ENCODE measurements at regions not wholly inside any gene's neighbourhood (a gene's known extent, or its start where the extent isn't known, plus 50 kb on each side); places are given as distances from the start of the nearest gene placed in this dataset.

GRCh38 chr4:114758066-114758465 lies 159.5 kb downstream of the UGT8 start:
- TF ChIP-seq CEBPB (IDR thresholded peaks at IDR 0.05; ENCODE audit: low read depth, low read length) (no peak), BHLHE40 (IDR thresholded peaks at IDR 0.05; ENCODE audit: low read depth, low read length) (no peak), POLR2A (IDR thresholded peaks at IDR 0.05; ENCODE audit: low read depth, low read length) (no peak), RFX5 (IDR thresholded peaks at IDR 0.05; ENCODE audit: low read depth, low read length) (no peak), CHD1 (IDR thresholded peaks at IDR 0.05; ENCODE audit: low read depth, low read length) (no peak), CTCF (conservative IDR thresholded peaks at IDR 0.05; ENCODE audit: low read depth, low read length) (no peak), MXI1 (IDR thresholded peaks at IDR 0.05; ENCODE audit: borderline replicate concordance, low read depth, low read length) (no peak), USF2 (IDR thresholded peaks at IDR 0.05; ENCODE audit: low read depth, low read length) (no peak), ELK1 (IDR thresholded peaks at IDR 0.05; ENCODE audit: borderline replicate concordance, low read depth, low read length) (no peak), RCOR1 (IDR thresholded peaks at IDR 0.05; ENCODE audit: insufficient replicate concordance, low read length) (no peak), MAFK (IDR thresholded peaks at IDR 0.05; ENCODE audit: low read depth, low read length) (no peak), SMC3 (IDR thresholded peaks at IDR 0.05; ENCODE audit: low read depth, low read length) (no peak), FOS (IDR thresholded peaks at IDR 0.05; ENCODE audit: low read depth, low read length) (no peak), RAD21 (IDR thresholded peaks at IDR 0.05; ENCODE audit: low read length) (no peak), MAZ (IDR thresholded peaks at IDR 0.05; ENCODE audit: borderline replicate concordance, low read depth, low read length) (no peak)
- dilution Hi-C loops (cut with HindIII; ENCODE audit: low sequenced_read_pairs, unreplicated experiment) (no loop called here), intact Hi-C loops (cut with micrococcal nuclease) (no loop called here), in situ Hi-C loops (cut with MboI; ENCODE audit: low sequenced_read_pairs) (no loop called here)
- Histone ChIP-seq H3K56ac (ENCODE audit: extremely low read depth, insufficient read depth, low read length) (no peak overlapping the region), H4K91ac (ENCODE audit: insufficient read depth, low read depth, low read length) (no peak overlapping the region), H4K5ac (ENCODE audit: low read depth, low read length) (no peak overlapping the region), H3K9me1 (ENCODE audit: insufficient read depth, low read length) (no peaks in the 10 kb centered on the region), H2BK20ac (ENCODE audit: low read depth, low read length) (no peak overlapping the region), H2AFZ (replicated peaks; ENCODE audit: low read length, poor library complexity) (no peak overlapping the region), H4K8ac (ENCODE audit: low read depth in 2 of 2, low read length in 2 of 2) (no peak overlapping the region), H2BK15ac (ENCODE audit: low read depth, low read length) (no peak overlapping the region), H3K18ac (ENCODE audit: low read depth, low read length) (no peak overlapping the region), H3K27ac (ENCODE audit: insufficient read depth, low read length) (no peak overlapping the region), H2AK5ac (ENCODE audit: low read depth, low read length) (no peak overlapping the region), H4K20me1 (ENCODE audit: insufficient read depth, low read length) (no peaks in the 10 kb centered on the region), H3K27me3 (ENCODE audit: control insufficient read depth, insufficient read depth, low read length) (no peaks in the 10 kb centered on the region), H3K14ac (replicated peaks; ENCODE audit: low read depth, low read length) (no peak overlapping the region), H3K9me3 (ENCODE audit: control insufficient read depth, insufficient read depth, low read length) (no peaks in the 10 kb centered on the region), H3K4ac (ENCODE audit: low read depth, low read length) (no peak overlapping the region), H3K4me3 (ENCODE audit: insufficient read depth, low read depth, low read length) (no peak overlapping the region), H3K79me1 (ENCODE audit: low read depth in 1 of 2, low read length in 2 of 2) (no peaks in the 10 kb centered on the region), H3K36me3 (ENCODE audit: control insufficient read depth, insufficient read depth, low read length) (no peaks in the 10 kb centered on the region), H2BK5ac (ENCODE audit: low read depth, low read length, poor library complexity, severe bottlenecking) (no peak overlapping the region), H3K23ac (ENCODE audit: low read depth, low read length) (no peak overlapping the region), H2AK9ac (replicated peaks; ENCODE audit: low read depth, low read length, poor library complexity) (no peak overlapping the region), H3K4me1 (ENCODE audit: control insufficient read depth, insufficient read depth, low read length) (no peaks in the 10 kb centered on the region), H3K9ac (ENCODE audit: low read depth, low read length) (no peak overlapping the region), H2BK120ac (ENCODE audit: low read depth, low read length) (no peak overlapping the region), H3K4me2 (ENCODE audit: low read depth, low read length) (no peak overlapping the region)
- no TSS peak for BruUV-seq (replicated peaks)
- no peak for DNase-seq
- no peak for ATAC-seq (ENCODE audit: low read depth)
- no CpG with 5 or more reads among the region's 2 CpGs for WGBS, 2 experiments (ENCODE audit: extremely low coverage in 2 of 2, insufficient read length in 1 of 2)
- ChIA-PET CTCF (no interaction called here), POLR2A (ENCODE audit: unreplicated experiment) (no interaction called here)
